Muscle layer of colon (tissue), 2 donors: ENCODE measurements at regions not wholly inside any gene's neighbourhood (a gene's known extent, or its start where the extent isn't known, plus 50 kb on each side); places are given as distances from the start of the nearest gene placed in this dataset.
"Not testable (repeated sequence)": the region's sequence is repeated elsewhere in the genome, so short reads cannot be mapped to it uniquely, and the experiment has no call there.

Experiments
- H3K27ac ChIP-seq: one replicate; pipeline ENCODE4 v1.7.0; 2013; ENCODE audit warnings: low read depth, mild to moderate bottlenecking, low read length, moderate library complexity
- H3K27me3 ChIP-seq, 2 donors: one replicate each; pipeline ENCODE4 v1.7.0; 2013; ENCODE audit warnings: low read length in 2 of 2, mild to moderate bottlenecking in 2 of 2; ENCODE audit not compliant: insufficient read depth in 2 of 2, control insufficient read depth in 1 of 2
- H3K36me3 ChIP-seq: one replicate; pipeline ENCODE4 v1.7.0; 2013; ENCODE audit warnings: mild to moderate bottlenecking, low read length; ENCODE audit not compliant: insufficient read depth
- H3K4me1 ChIP-seq: one replicate; pipeline ENCODE4 v1.7.0; 2013; ENCODE audit warnings: mild to moderate bottlenecking, low read length; ENCODE audit not compliant: insufficient read depth
- H3K4me3 ChIP-seq, 2 donors: one replicate each; pipeline ENCODE4 v1.7.0; 2013; ENCODE audit warnings: low read length in 2 of 2, low read depth in 1 of 2, mild to moderate bottlenecking in 1 of 2, moderate library complexity in 1 of 2
- H3K9ac ChIP-seq: one replicate; pipeline ENCODE4 v1.7.0; 2013; ENCODE audit warnings: low read length
- H3K9me3 ChIP-seq: one replicate; pipeline ENCODE4 v1.7.0; 2013; ENCODE audit warnings: mild to moderate bottlenecking, low read length
- donor health status: abdominal sarcoma.
- donor health status: Adenocarcinoma of cecum.

- Histone ChIP-seq H3K27me3 (no peaks in the 10 kb centered on the region), H3K9ac (no peak overlapping the region), H3K9me3 (peaks cover 1% of the 10 kb centered on the region), H3K4me1 (no peaks in the 10 kb centered on the region), H3K36me3 (no peaks in the 10 kb centered on the region), H3K4me3 (no peak overlapping the region), H3K27ac (no peak overlapping the region)
Measured at GRCh38 chr5:174503086-174503460, 221.3 kb upstream of the MSX2 start.

- H3K4me1 ChIP-seq: no peaks in the 10 kb centered on the region
- H3K27ac ChIP-seq: no peak overlapping the region
- H3K27me3 ChIP-seq: no peaks in the 10 kb centered on the region
- H3K36me3 ChIP-seq: no peaks in the 10 kb centered on the region
- H3K4me3 ChIP-seq: no peak overlapping the region
- no peak overlapping the region for H3K9ac ChIP-seq
- H3K9me3 ChIP-seq: no peaks in the 10 kb centered on the region
Measured at GRCh38 chr5:174503461-174504265, 220.7 kb upstream of the MSX2 start.

- Histone ChIP-seq H3K36me3 (no peaks in the 10 kb centered on the region), H3K4me1 (no peaks in the 10 kb centered on the region), H3K27me3 (no peaks in the 10 kb centered on the region), H3K9ac (no peak overlapping the region), H3K27ac (no peak overlapping the region), H3K4me3 (no peak overlapping the region), H3K9me3 (no peaks in the 10 kb centered on the region)
Measured at GRCh38 chr5:174504266-174504726, 220.1 kb upstream of the MSX2 start.

- no peaks in the 10 kb centered on the region for H3K36me3 ChIP-seq
- H3K27ac ChIP-seq: no peak overlapping the region
- H3K9ac ChIP-seq: no peak overlapping the region
- H3K4me3 ChIP-seq: no peak overlapping the region
- no peaks in the 10 kb centered on the region for H3K9me3 ChIP-seq
- no peaks in the 10 kb centered on the region for H3K27me3 ChIP-seq
- H3K4me1 ChIP-seq: no peaks in the 10 kb centered on the region
Measured at GRCh38 chr5:174505621-174506020, 218.8 kb upstream of the MSX2 start.

GRCh38 chr5:174510782-174511453 is 213.5 kb upstream of the MSX2 start:
- H3K9me3 ChIP-seq, H3K27ac ChIP-seq, H3K27me3 ChIP-seq, H3K4me1 ChIP-seq, H3K9ac ChIP-seq, H3K4me3 ChIP-seq, H3K36me3 ChIP-seq: not testable (repeated sequence)

GRCh38 chr5:174511714-174512253 is 212.6 kb upstream of the MSX2 start:
- Histone ChIP-seq H3K4me1 (no peaks in the 10 kb centered on the region), H3K9me3 (no peaks in the 10 kb centered on the region), H3K9ac (no peak overlapping the region), H3K36me3 (no peaks in the 10 kb centered on the region), H3K27me3 (no peaks in the 10 kb centered on the region), H3K27ac (no peak overlapping the region), H3K4me3 (no peak overlapping the region)

DNA sequence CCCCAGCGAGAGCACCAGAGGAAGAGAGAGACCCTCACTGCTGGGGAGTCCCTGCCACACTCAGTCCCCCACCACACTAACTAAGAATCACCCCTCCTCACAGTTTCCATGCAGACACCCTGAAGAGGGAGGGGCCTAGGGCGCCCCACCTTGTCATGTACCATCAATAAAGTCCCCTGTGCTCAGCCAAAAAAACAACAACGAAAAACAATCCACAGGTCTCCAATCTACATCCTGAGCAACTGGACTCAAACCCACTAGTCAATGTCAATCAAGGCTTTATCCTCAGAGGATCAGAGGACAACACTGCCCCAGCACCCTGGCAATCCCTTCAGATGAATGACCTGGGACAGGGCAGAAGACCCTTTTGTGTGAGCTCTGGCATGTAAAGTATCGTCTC is 210.1 kb upstream of the MSX2 start:
- Histone ChIP-seq H3K4me1 (no peaks in the 10 kb centered on the region), H3K9ac (no peak overlapping the region), H3K4me3 (no peak overlapping the region), H3K27me3 (no peaks in the 10 kb centered on the region), H3K9me3 (no peaks in the 10 kb centered on the region), H3K36me3 (no peaks in the 10 kb centered on the region), H3K27ac (no peak overlapping the region)

- Histone ChIP-seq H3K4me3 (no peak overlapping the region), H3K27me3 (no peaks in the 10 kb centered on the region), H3K27ac (no peak overlapping the region), H3K36me3 (no peaks in the 10 kb centered on the region), H3K4me1 (no peaks in the 10 kb centered on the region), H3K9me3 (no peaks in the 10 kb centered on the region), H3K9ac (no peak overlapping the region)
Measured at GRCh38 chr5:174514983-174515394, 209.4 kb upstream of the MSX2 start.

DNA sequence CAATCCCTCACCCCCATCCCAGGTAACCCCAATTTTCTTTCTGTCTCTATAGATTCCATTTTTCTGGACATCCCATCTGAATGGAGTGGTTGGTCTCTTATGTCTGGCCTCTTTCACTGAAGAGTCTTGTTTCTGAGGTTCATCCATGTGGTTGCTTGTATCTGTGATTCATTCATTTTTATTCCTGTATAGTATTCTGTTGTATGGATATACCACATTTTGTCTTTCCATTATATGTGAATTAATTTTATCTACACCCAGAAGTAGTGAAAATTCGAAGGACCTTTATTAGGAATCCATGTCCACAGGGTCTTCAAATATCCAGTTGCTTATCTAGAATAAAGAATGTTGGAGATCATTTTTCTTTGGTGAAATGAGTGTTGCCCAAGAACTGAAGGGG is 207.6 kb upstream of the MSX2 start:
- Histone ChIP-seq H3K27me3 (no peaks in the 10 kb centered on the region), H3K36me3 (no peaks in the 10 kb centered on the region), H3K4me1 (no peaks in the 10 kb centered on the region), H3K9me3 (no peaks in the 10 kb centered on the region), H3K9ac (no peak overlapping the region), H3K27ac (no peak overlapping the region), H3K4me3 (no peak overlapping the region)

DNA sequence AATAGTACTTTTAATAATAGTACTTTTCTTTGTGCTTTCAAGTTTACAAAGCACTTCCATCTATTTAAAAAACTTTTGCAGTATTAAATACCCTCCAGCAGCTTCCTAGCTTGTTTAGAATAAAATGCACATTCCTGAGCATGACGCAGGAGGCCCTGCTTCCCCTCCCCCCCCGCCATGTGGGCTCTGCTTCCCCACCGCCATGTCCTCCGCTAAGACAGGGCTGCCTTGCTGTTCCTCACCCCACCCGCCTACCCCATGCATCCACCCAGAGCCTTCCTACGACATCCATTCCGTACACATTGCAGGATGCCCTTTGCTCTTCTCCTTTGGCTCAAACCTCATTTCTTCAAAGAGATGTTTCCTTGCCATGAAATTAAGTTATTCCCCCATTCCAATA is 205.9 kb upstream of the MSX2 start:
- no peak overlapping the region for H3K4me3 ChIP-seq

DNA sequence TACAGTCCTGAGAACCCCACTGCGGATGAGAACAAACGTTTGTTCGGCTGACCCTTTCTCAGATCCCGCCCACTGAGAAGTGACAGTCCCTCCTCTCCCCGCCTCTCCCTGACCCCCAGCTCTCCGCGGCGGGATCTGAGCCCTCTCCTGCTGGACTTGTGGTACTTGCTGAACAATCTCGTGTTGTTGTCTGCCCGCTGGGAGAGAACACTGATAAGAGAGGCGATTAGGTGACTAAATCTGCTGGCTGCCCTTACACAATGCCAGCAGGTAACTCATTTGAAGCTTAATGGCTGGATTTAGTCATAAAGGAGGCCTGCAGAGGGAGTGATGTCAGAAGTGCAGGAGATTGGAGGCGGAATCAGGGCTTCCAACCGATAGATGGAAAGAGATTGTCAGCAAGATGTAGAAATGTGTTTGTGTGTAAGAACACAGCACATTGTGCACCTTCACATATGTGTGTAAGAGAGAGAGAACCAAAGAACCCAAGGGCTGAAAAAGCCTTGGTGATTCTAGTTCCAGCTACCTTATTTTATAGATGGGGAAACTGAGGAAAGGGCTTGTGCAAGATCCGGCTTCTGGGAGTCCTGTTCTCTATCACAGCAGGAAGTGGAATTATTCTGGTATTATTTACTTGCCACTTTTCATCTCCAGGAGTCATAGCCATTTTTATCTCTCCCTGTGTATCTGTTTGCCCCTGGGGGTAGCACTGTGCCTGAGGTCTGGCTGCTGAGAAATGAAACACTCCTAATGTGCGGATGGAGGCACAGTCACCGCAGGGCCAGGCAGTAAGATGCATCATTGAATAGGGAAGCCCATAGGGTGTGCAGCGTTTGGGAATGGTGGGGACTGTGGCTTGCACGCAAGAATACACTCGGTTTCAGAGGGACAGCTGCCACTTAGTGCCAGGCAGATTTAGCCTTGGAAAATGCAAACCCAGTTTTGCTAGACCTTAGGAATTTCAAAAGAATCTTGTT is 203.7 kb upstream of the MSX2 start:
- Histone ChIP-seq H3K9ac (no peak overlapping the region), H3K27me3 (no peaks in the 10 kb centered on the region), H3K4me3 (no peak overlapping the region), H3K9me3 (no peaks in the 10 kb centered on the region), H3K36me3 (no peaks in the 10 kb centered on the region), H3K4me1 (no peaks in the 10 kb centered on the region), H3K27ac (no peak overlapping the region)

More for the DNA sequence above, 205.9 kb upstream of the MSX2 start:
- Histone ChIP-seq H3K9me3 (no peaks in the 10 kb centered on the region), H3K27me3 (no peaks in the 10 kb centered on the region), H3K9ac (no peak overlapping the region), H3K36me3 (no peaks in the 10 kb centered on the region), H3K27ac (no peak overlapping the region), H3K4me1 (no peaks in the 10 kb centered on the region)
